ENCODE measurements at regions not wholly inside any gene's neighbourhood (a gene's known extent, or its start where the extent isn't known, plus 50 kb on each side); places are given as distances from the start of the nearest gene placed in this dataset.

DNA sequence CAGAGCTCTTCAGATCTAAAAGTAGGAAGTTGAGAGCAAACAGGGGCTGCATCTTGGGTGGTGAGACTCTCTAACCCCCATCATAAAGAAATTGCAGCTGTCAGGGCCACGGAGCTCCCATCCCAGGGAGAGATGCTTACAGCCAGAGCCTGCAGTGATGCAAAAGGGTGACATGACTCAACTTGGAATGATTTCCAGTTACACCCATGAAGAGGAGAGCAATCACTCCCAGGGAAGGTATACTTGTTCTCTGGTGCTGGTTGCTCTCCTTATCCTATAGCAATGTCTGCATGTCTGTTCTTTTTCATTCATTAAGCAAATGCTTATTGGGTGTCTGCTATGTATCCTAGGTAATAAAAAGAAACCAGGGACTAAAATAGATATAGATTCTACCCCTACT, 228.0 kb downstream of the RAB11FIP2 start (continued):
- TF ChIP-seq, protein P1, sequence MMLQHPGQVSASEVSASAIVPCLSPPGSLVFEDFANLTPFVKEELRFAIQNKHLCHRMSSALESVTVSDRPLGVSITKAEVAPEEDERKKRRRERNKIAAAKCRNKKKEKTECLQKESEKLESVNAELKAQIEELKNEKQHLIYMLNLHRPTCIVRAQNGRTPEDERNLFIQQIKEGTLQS (IDR thresholded peaks at IDR 0.05; ENCODE audit: borderline replicate concordance, extremely low read depth, low read depth, low read length) = no peak

DNA sequence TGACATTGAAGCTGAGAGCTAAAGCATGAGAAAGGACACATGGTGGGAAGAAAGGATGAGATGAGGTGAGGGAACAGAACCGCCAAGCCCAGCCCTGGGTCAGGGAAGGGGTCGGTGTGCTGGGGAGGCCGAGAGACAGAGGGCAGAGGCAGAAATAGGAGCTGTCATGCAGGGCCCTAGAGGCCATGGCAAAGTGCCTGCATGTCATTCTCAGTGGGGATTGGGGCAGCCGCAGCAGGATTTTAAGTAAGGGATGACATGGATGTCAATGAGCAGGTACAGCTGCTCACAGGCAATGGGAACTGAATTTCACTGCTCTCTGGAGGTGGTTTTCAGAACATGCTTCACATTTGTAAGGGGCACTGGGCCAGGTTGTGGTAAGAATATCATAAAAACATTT, 227.4 kb downstream of the RAB11FIP2 start:
- Histone ChIP-seq H3K79me2 (ENCODE audit: control insufficient read depth, insufficient read depth, low read length) (no peaks in the 10 kb centered on the region), H3K4me1 (ENCODE audit: control insufficient read depth, insufficient read depth, low read length) (no peaks in the 10 kb centered on the region), H3K36me3 (ENCODE audit: control insufficient read depth in 2 of 2, insufficient read depth in 2 of 2, low read length in 1 of 2) (no peaks in the 10 kb centered on the region), H3K9ac (ENCODE audit: control insufficient read depth, insufficient read depth, low read length) (no peak overlapping the region), H2AFZ (ENCODE audit: control insufficient read depth, low read depth, low read length) (no peak overlapping the region), H3K4me2 (ENCODE audit: control insufficient read depth, insufficient read depth) (no peak overlapping the region), H3K9me3 (replicated peaks; ENCODE audit: control insufficient read depth, insufficient read depth, low read length) (no peaks in the 10 kb centered on the region), H3K27ac (ENCODE audit: control insufficient read depth, insufficient read depth) (no peak overlapping the region), H4K20me1 (ENCODE audit: control insufficient read depth, insufficient read depth) (no peaks in the 10 kb centered on the region), H3K27me3 (replicated peaks in 1 of 2; ENCODE audit: control insufficient read depth in 2 of 2, insufficient read depth in 2 of 2, low read length in 1 of 2) (no peaks in the 10 kb centered on the region), H3K4me3 (no peak overlapping the region)
- ChIA-PET POLR2A (no interaction called here), RAD21 (ENCODE audit: unreplicated experiment) (no interaction called here), CTCF (no interaction called here), SMC1A (ENCODE audit: uncharacterized antibody, unreplicated experiment) (no interaction called here)
- BruUV-seq (replicated peaks) = no TSS peak
- ATAC-seq (no peak), DNase-seq (ENCODE audit: low read depth, low spot score) (no peak), FAIRE-seq (no peak)
- TF ChIP-seq IRF4 (IDR thresholded peaks at IDR 0.05; ENCODE audit: low read depth, low read length) (no peak), RB1 (IDR thresholded peaks at IDR 0.05; ENCODE audit: borderline replicate concordance) (no peak), NR2F1 (conservative IDR thresholded peaks at IDR 0.05) (no peak), YY1 (IDR thresholded peaks at IDR 0.05; ENCODE audit: low read depth, low read length) (no peak), CBX5 (IDR thresholded peaks at IDR 0.05; ENCODE audit: low read depth) (no peak), MYB (IDR thresholded peaks at IDR 0.05; ENCODE audit: borderline replicate concordance, low read depth, low read length) (no peak), RUNX3 (IDR thresholded peaks at IDR 0.05; ENCODE audit: low read length) (no peak)
- TF ChIP-seq, protein P2, sequence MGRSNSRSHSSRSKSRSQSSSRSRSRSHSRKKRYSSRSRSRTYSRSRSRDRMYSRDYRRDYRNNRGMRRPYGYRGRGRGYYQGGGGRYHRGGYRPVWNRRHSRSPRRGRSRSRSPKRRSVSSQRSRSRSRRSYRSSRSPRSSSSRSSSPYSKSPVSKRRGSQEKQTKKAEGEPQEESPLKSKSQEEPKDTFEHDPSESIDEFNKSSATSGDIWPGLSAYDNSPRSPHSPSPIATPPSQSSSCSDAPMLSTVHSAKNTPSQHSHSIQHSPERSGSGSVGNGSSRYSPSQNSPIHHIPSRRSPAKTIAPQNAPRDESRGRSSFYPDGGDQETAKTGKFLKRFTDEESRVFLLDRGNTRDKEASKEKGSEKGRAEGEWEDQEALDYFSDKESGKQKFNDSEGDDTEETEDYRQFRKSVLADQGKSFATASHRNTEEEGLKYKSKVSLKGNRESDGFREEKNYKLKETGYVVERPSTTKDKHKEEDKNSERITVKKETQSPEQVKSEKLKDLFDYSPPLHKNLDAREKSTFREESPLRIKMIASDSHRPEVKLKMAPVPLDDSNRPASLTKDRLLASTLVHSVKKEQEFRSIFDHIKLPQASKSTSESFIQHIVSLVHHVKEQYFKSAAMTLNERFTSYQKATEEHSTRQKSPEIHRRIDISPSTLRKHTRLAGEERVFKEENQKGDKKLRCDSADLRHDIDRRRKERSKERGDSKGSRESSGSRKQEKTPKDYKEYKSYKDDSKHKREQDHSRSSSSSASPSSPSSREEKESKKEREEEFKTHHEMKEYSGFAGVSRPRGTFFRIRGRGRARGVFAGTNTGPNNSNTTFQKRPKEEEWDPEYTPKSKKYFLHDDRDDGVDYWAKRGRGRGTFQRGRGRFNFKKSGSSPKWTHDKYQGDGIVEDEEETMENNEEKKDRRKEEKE (IDR thresholded peaks at IDR 0.05) = no peak
- TF ChIP-seq, protein P3, sequence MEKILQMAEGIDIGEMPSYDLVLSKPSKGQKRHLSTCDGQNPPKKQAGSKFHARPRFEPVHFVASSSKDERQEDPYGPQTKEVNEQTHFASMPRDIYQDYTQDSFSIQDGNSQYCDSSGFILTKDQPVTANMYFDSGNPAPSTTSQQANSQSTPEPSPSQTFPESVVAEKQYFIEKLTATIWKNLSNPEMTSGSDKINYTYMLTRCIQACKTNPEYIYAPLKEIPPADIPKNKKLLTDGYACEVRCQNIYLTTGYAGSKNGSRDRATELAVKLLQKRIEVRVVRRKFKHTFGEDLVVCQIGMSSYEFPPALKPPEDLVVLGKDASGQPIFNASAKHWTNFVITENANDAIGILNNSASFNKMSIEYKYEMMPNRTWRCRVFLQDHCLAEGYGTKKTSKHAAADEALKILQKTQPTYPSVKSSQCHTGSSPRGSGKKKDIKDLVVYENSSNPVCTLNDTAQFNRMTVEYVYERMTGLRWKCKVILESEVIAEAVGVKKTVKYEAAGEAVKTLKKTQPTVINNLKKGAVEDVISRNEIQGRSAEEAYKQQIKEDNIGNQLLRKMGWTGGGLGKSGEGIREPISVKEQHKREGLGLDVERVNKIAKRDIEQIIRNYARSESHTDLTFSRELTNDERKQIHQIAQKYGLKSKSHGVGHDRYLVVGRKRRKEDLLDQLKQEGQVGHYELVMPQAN (conservative IDR thresholded peaks at IDR 0.05) = no peak
- TF ChIP-seq, protein P4, sequence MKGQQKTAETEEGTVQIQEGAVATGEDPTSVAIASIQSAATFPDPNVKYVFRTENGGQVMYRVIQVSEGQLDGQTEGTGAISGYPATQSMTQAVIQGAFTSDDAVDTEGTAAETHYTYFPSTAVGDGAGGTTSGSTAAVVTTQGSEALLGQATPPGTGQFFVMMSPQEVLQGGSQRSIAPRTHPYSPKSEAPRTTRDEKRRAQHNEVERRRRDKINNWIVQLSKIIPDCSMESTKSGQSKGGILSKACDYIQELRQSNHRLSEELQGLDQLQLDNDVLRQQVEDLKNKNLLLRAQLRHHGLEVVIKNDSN (IDR thresholded peaks at IDR 0.05; ENCODE audit: borderline replicate concordance, extremely low read length, insufficient read depth, low read depth, low read length) = no peak
- WGBS (ENCODE audit: insufficient coverage, insufficient replicate concordance, low lambda C conversion rate, missing lambda C conversion rate) = 30% methylated on average over 4 of the region's 4 CpGs
- intact Hi-C loops (cut with micrococcal nuclease; ENCODE audit: unreplicated experiment) (no loop called here), in situ Hi-C loops (cut with MboI) (no loop called here)

All from GM12878 (cell line).